Type B pancreatic cell (in vitro differentiated cells): ENCODE measurements at regions not wholly inside any gene's neighbourhood (a gene's known extent, or its start where the extent isn't known, plus 50 kb on each side); places are given as distances from the start of the nearest gene placed in this dataset.
"Not testable (repeated sequence)": the region's sequence is repeated elsewhere in the genome, so short reads cannot be mapped to it uniquely, and the experiment has no call there.

Experiments used
- DNase-seq: peaks from one replicate; pipeline ENCODE4 v3.0.0; 2021; ENCODE audit warnings: mixed read lengths; ENCODE audit not compliant: unreplicated experiment; ENCODE audit errors: extremely low spot score
- H3K27ac Mint-ChIP-seq: 2 replicates; pipeline ENCODE4 v1.8.0; 2021; ENCODE audit warnings: mild to moderate bottlenecking, mixed read lengths
- H3K27me3 Mint-ChIP-seq: 2 replicates; pipeline ENCODE4 v1.8.0; 2021; ENCODE audit warnings: mixed read lengths
- H3K36me3 Mint-ChIP-seq: 2 replicates; pipeline ENCODE4 v1.8.0; 2021; ENCODE audit warnings: mixed read lengths
- H3K4me1 Mint-ChIP-seq: one replicate; pipeline ENCODE4 v1.8.0; 2021; ENCODE audit warnings: mixed read lengths; ENCODE audit not compliant: unreplicated experiment
- H3K4me3 Mint-ChIP-seq: 2 replicates; pipeline ENCODE4 v1.8.0; 2021; ENCODE audit warnings: mild to moderate bottlenecking, mixed read lengths
- H3K9me3 Mint-ChIP-seq: 2 replicates; pipeline ENCODE4 v1.8.0; 2021; ENCODE audit warnings: mixed read lengths
- CTCF ChIP-seq: fragments of 200-600 bp; sonication (generic); conservative IDR thresholded peaks from 2 replicates; pipeline ENCODE4 v1.5.0; 2021; ENCODE audit warnings: antibody characterized with exemption, mild to moderate bottlenecking

GRCh38 chr4:146107587-146108240, 67.8 kb upstream of the LSM6 start:
- Mint-ChIP-seq H3K27me3 (peaks cover 2% of the 10 kb centered on the region), H3K27ac (no peak overlapping the region), H3K4me3 (no peak overlapping the region), H3K4me1 (no peaks in the 10 kb centered on the region), H3K36me3 (no peaks in the 10 kb centered on the region), H3K9me3 (no peaks in the 10 kb centered on the region)
- no peak for TF ChIP-seq CTCF
- no peak for DNase-seq

DNA sequence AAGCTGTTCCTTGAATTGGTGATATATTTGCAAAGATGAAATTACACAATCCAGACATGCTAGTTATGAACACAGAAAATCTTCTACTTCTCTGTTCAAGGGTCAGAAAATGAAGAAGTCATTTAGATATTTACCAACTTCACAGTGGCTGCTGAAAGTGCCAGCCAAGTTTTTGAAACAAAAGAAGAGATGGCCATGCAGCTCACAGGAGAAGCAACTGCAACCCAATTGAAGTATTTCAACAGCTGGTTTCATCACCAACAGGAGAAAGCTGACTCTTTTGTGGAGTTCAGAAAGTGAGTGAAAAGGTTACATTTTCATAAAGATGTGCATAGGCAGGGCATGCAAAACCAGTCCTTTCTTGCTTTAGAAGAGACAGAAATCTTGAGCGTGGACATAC, 70.1 kb upstream of the LSM6 start:
- H3K4me3 Mint-ChIP-seq, result no peak overlapping the region
- H3K27ac Mint-ChIP-seq, result no peak overlapping the region
- no peaks in the 10 kb centered on the region for H3K27me3 Mint-ChIP-seq
- H3K36me3 Mint-ChIP-seq, result no peaks in the 10 kb centered on the region
- no peak for TF ChIP-seq CTCF
- H3K9me3 Mint-ChIP-seq, result no peaks in the 10 kb centered on the region
- H3K4me1 Mint-ChIP-seq, result no peaks in the 10 kb centered on the region
- DNase-seq, result no peak

GRCh38 chr4:146104541-146104940, 71.0 kb upstream of the LSM6 start:
- no peaks in the 10 kb centered on the region for H3K4me1 Mint-ChIP-seq
- no peak overlapping the region for H3K27ac Mint-ChIP-seq
- no peaks in the 10 kb centered on the region for H3K27me3 Mint-ChIP-seq
- no peak overlapping the region for H3K4me3 Mint-ChIP-seq
- no peaks in the 10 kb centered on the region for H3K36me3 Mint-ChIP-seq
- no peak for TF ChIP-seq CTCF
- DNase-seq, result no peak
- no peaks in the 10 kb centered on the region for H3K9me3 Mint-ChIP-seq

DNA sequence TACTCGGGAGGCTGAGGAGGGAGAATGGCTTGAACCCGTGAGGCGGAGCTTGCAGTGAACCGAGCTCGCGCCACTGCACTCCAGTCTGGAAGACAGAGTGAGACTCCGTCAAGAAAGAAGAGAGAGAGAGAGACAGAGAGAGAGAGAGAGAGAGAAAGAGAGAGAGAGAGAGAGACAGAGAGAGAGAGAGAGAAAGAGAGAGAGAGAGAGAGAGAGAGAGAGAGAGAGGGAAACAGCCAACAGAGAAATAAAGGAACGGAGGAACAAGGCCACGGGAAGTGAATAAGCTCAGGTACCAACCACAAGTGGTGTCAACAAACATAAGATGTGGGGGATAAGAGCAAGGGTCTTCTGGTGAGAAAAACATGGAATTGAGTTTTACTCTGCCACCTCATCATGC, 71.5 kb upstream of the LSM6 start:
- not testable (repeated sequence) for H3K27ac Mint-ChIP-seq, H3K4me1 Mint-ChIP-seq, DNase-seq, H3K9me3 Mint-ChIP-seq, H3K4me3 Mint-ChIP-seq, H3K27me3 Mint-ChIP-seq, H3K36me3 Mint-ChIP-seq

- Mint-ChIP-seq H3K4me3 (no peak overlapping the region), H3K27ac (no peak overlapping the region), H3K9me3 (no peaks in the 10 kb centered on the region), H3K36me3 (no peaks in the 10 kb centered on the region), H3K4me1 (no peaks in the 10 kb centered on the region), H3K27me3 (peaks cover 5% of the 10 kb centered on the region)
- TF ChIP-seq CTCF, result no peak
- no peak for DNase-seq
Measured at GRCh38 chr4:146099585-146099984, 75.9 kb upstream of the LSM6 start.

- Mint-ChIP-seq H3K4me3 (no peak overlapping the region), H3K4me1 (no peaks in the 10 kb centered on the region), H3K27me3 (peaks cover 5% of the 10 kb centered on the region), H3K9me3 (no peaks in the 10 kb centered on the region), H3K36me3 (no peaks in the 10 kb centered on the region), H3K27ac (no peak overlapping the region)
- no peak for TF ChIP-seq CTCF
- DNase-seq, result no peak
Measured at GRCh38 chr4:146098978-146099377, 76.5 kb upstream of the LSM6 start.
